GM10266 (cell line): ENCODE measurements at regions not wholly inside any gene's neighbourhood (a gene's known extent, or its start where the extent isn't known, plus 50 kb on each side); places are given as distances from the start of the nearest gene placed in this dataset.
A peak's percentile ranks its signal among the peaks of the same experiment; 100 is the strongest.
"Not testable (repeated sequence)": the region's sequence is repeated elsewhere in the genome, so short reads cannot be mapped to it uniquely, and the experiment has no call there.

Source experiments
- DNase-seq: peaks from one replicate; pipeline ENCODE4 v3.0.0; 2012; ENCODE audit errors: extremely low spot score
- CTCF ChIP-seq: IDR thresholded peaks from 2 replicates; pipeline ENCODE4 v1.5.1; 2012; ENCODE audit warnings: mild to moderate bottlenecking, low read depth; ENCODE audit not compliant: control insufficient read depth, insufficient read depth; ENCODE audit errors: missing control alignments

GRCh38 chrX:132302687-132303086 is 83.4 kb upstream of the RAP2C start:
- not testable (repeated sequence) for DNase-seq

GRCh38 chrX:132294776-132295495 is 75.7 kb upstream of the RAP2C start:
- DNase-seq: no peak
- TF ChIP-seq CTCF: no peak

- DNase-seq: no peak
- TF ChIP-seq CTCF: no peak
Observed at GRCh38 chrX:132294192-132294591, 74.9 kb upstream of the RAP2C start.

GRCh38 chrX:132292793-132293192 is 73.5 kb upstream of the RAP2C start:
- peak; percentile 33 for DNase-seq

GRCh38 chrX:132277953-132278614 is 58.8 kb upstream of the RAP2C start:
- TF ChIP-seq CTCF: no peak
- DNase-seq: no peak

More at GRCh38 chrX:132292793-132293192, 73.5 kb upstream of the RAP2C start:
- peak; percentile 51 for TF ChIP-seq CTCF

- TF ChIP-seq CTCF: no peak
- no peak for DNase-seq
Observed at GRCh38 chrX:132272826-132273225, 53.6 kb upstream of the RAP2C start.

- no peak for DNase-seq
- no peak for TF ChIP-seq CTCF
Observed at GRCh38 chrX:132271311-132271778, 52.1 kb upstream of the RAP2C start.

- TF ChIP-seq CTCF: no peak
- no peak for DNase-seq
Observed at GRCh38 chrX:132270699-132271098, 51.5 kb upstream of the RAP2C start.
